ENCODE measurements at regions not wholly inside any gene's neighbourhood (a gene's known extent, or its start where the extent isn't known, plus 50 kb on each side); places are given as distances from the start of the nearest gene placed in this dataset.

GRCh38 chr6:159389695-159390094, 220.5 kb downstream of the FNDC1 start:
- no peak for TF ChIP-seq CTCF (IDR thresholded peaks at IDR 0.05 in 8 of 11, conservative IDR thresholded peaks at IDR 0.05 in 3 of 11)
- TF ChIP-seq POLR2A (IDR thresholded peaks at IDR 0.05) = no peak
- no peak for TF ChIP-seq POLR2AphosphoS5 (IDR thresholded peaks at IDR 0.05)

Data from spleen (tissue), 7 donors.